GM12801 (cell line): ENCODE measurements at regions not wholly inside any gene's neighbourhood (a gene's known extent, or its start where the extent isn't known, plus 50 kb on each side); places are given as distances from the start of the nearest gene placed in this dataset.

Source experiments
- CTCF ChIP-seq: IDR thresholded peaks from one replicate; pipeline ENCODE4 v1.5.1; 2011; ENCODE audit warnings: control low read depth; ENCODE audit not compliant: insufficient read length; ENCODE audit errors: extremely low read depth

GRCh38 chr5:36417221-36417620 lies 115.5 kb upstream of the RANBP3L start:
- no peak for TF ChIP-seq CTCF

GRCh38 chr5:36417668-36418067 lies 116.0 kb upstream of the RANBP3L start:
- no peak for TF ChIP-seq CTCF

GRCh38 chr5:36418152-36418979 lies 116.7 kb upstream of the RANBP3L start:
- TF ChIP-seq CTCF, result no peak

GRCh38 chr5:36421256-36421655 lies 119.6 kb upstream of the RANBP3L start:
- TF ChIP-seq CTCF, result no peak

- TF ChIP-seq CTCF, result no peak
Observed at GRCh38 chr5:36422952-36423351, 121.2 kb upstream of the RANBP3L start.

- TF ChIP-seq CTCF, result no peak
Observed at GRCh38 chr5:36423578-36424307, 122.0 kb upstream of the RANBP3L start.

GRCh38 chr5:36435516-36435915 lies 133.8 kb upstream of the RANBP3L start:
- TF ChIP-seq CTCF, result no peak
